ENCODE measurements at regions not wholly inside any gene's neighbourhood (a gene's known extent, or its start where the extent isn't known, plus 50 kb on each side); places are given as distances from the start of the nearest gene placed in this dataset.
A peak's percentile ranks its signal among the peaks of the same experiment; 100 is the strongest.

DNA sequence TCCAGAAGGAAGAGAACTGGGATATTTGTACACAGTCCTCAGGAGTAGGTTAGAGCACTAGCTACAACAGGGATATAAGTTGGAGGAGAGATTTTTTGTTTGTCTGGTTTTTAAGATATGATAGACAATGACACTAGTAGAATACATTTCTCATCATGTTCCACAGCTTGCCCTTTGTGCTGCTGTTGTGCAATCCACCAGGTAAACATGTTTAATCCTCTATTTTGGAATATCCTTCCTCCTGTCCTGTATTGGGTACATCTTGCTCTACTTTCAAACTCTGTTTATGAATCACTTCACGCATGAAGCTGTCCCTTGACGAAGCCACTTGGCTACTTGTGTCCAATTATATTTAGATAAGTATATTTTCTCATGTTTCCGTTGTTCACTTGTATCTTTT, 153.6 kb upstream of the TENT5A start (continued):
- TF ChIP-seq, protein P1, sequence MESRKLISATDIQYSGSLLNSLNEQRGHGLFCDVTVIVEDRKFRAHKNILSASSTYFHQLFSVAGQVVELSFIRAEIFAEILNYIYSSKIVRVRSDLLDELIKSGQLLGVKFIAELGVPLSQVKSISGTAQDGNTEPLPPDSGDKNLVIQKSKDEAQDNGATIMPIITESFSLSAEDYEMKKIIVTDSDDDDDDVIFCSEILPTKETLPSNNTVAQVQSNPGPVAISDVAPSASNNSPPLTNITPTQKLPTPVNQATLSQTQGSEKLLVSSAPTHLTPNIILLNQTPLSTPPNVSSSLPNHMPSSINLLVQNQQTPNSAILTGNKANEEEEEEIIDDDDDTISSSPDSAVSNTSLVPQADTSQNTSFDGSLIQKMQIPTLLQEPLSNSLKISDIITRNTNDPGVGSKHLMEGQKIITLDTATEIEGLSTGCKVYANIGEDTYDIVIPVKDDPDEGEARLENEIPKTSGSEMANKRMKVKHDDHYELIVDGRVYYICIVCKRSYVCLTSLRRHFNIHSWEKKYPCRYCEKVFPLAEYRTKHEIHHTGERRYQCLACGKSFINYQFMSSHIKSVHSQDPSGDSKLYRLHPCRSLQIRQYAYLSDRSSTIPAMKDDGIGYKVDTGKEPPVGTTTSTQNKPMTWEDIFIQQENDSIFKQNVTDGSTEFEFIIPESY (IDR thresholded peaks at IDR 0.05) = no peak
- TF ChIP-seq, protein P2, sequence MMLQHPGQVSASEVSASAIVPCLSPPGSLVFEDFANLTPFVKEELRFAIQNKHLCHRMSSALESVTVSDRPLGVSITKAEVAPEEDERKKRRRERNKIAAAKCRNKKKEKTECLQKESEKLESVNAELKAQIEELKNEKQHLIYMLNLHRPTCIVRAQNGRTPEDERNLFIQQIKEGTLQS (IDR thresholded peaks at IDR 0.05) = peak; percentile 59

DNA sequence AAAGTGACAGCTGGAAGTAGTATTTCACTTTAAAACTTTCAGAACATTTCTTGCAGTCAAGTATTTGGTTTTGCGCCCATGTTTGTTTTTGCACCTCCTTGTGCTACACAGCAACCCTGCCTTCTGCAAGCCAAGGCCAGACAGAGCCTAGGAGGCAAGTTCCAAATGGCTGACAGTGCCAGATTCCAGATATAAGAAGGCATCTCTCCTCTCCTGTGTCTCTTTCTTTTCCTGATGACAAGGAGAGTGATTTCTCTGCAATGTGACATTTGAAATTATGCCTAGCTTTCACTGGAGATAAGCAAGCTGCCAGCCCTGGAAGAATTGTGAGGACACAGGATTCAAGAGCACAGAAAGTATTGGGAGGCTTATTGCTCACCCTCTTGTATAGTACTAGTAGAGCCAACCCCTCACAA, 149.1 kb upstream of the TENT5A start:
- 89% methylated on average over 1 of the region's 1 CpG for WGBS
- H3K27me3 ChIP-seq (ENCODE audit: control insufficient read depth in 4 of 4, insufficient read depth in 4 of 4, low read length in 3 of 4) = no peaks in the 10 kb centered on the region
- H3K4me3 ChIP-seq (ENCODE audit: low read depth in 1 of 3, low read length in 3 of 3) = no peak overlapping the region
- peaks cover 0 to 13% (median 6%) of the 10 kb centered on the region in 4 donors for H3K4me1 ChIP-seq (ENCODE audit: control insufficient read depth in 4 of 4, insufficient read depth in 4 of 4, low read length in 3 of 4)
- H3K9ac ChIP-seq (ENCODE audit: low read depth in 1 of 2, low read length in 2 of 2) = no peak overlapping the region
- DNase-seq (ENCODE audit: low spot score) = no peak
- TF ChIP-seq NR2F2 (IDR thresholded peaks at IDR 0.05) = no peak
- H3K9me3 ChIP-seq (ENCODE audit: control insufficient read depth in 4 of 4, low read length in 3 of 4) = no peaks in the 10 kb centered on the region
- no peak overlapping the region for H3K27ac ChIP-seq (ENCODE audit: low read depth in 1 of 2, low read length in 2 of 2)
- no peaks in the 10 kb centered on the region for H3K36me3 ChIP-seq (ENCODE audit: control insufficient read depth in 4 of 4, insufficient read depth in 3 of 4, low read depth in 1 of 4, low read length in 3 of 4)

DNA sequence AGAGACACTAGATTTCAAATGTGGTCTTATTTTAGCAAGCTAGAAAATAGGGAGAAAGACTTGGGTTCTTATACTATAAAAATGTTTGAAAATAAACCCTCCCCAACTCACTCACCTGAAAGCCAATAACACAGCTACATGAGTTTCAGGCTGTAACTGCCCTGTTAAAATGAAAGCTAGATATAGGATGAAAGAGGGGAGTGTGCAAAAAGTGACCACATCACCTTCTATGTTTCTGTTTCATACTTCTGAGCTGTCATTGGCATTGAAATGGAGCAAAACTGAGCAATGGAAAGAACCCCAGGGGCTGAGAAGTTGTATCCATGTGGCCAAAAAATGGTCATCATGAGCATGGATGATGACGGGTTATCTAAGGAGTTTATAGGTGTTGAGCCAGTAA, 148.1 kb upstream of the TENT5A start:
- TF ChIP-seq NR2F2 (IDR thresholded peaks at IDR 0.05) = no peak
- no peak for TF ChIP-seq FOXA1 (IDR thresholded peaks at IDR 0.05)
- TF ChIP-seq JUND (IDR thresholded peaks at IDR 0.05) = no peak
- TF ChIP-seq EGR1 (IDR thresholded peaks at IDR 0.05; ENCODE audit: low read depth in 2 of 2) = no peak
- TF ChIP-seq, protein P2 (IDR thresholded peaks at IDR 0.05) = no peak
- TF ChIP-seq, protein P3, sequence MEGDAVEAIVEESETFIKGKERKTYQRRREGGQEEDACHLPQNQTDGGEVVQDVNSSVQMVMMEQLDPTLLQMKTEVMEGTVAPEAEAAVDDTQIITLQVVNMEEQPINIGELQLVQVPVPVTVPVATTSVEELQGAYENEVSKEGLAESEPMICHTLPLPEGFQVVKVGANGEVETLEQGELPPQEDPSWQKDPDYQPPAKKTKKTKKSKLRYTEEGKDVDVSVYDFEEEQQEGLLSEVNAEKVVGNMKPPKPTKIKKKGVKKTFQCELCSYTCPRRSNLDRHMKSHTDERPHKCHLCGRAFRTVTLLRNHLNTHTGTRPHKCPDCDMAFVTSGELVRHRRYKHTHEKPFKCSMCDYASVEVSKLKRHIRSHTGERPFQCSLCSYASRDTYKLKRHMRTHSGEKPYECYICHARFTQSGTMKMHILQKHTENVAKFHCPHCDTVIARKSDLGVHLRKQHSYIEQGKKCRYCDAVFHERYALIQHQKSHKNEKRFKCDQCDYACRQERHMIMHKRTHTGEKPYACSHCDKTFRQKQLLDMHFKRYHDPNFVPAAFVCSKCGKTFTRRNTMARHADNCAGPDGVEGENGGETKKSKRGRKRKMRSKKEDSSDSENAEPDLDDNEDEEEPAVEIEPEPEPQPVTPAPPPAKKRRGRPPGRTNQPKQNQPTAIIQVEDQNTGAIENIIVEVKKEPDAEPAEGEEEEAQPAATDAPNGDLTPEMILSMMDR (IDR thresholded peaks at IDR 0.05; ENCODE audit: low read depth, low read length, missing input control) = no peak
- no peak for TF ChIP-seq HNF4A (conservative IDR thresholded peaks at IDR 0.05)
- TF ChIP-seq FOXA2 (IDR thresholded peaks at IDR 0.05) = no peak
- TF ChIP-seq HNF4G (IDR thresholded peaks at IDR 0.05) = no peak
- TF ChIP-seq TAF1 (conservative IDR thresholded peaks at IDR 0.05) = no peak
- TF ChIP-seq YY1 (IDR thresholded peaks at IDR 0.05) = no peak
- TF ChIP-seq, protein P4, sequence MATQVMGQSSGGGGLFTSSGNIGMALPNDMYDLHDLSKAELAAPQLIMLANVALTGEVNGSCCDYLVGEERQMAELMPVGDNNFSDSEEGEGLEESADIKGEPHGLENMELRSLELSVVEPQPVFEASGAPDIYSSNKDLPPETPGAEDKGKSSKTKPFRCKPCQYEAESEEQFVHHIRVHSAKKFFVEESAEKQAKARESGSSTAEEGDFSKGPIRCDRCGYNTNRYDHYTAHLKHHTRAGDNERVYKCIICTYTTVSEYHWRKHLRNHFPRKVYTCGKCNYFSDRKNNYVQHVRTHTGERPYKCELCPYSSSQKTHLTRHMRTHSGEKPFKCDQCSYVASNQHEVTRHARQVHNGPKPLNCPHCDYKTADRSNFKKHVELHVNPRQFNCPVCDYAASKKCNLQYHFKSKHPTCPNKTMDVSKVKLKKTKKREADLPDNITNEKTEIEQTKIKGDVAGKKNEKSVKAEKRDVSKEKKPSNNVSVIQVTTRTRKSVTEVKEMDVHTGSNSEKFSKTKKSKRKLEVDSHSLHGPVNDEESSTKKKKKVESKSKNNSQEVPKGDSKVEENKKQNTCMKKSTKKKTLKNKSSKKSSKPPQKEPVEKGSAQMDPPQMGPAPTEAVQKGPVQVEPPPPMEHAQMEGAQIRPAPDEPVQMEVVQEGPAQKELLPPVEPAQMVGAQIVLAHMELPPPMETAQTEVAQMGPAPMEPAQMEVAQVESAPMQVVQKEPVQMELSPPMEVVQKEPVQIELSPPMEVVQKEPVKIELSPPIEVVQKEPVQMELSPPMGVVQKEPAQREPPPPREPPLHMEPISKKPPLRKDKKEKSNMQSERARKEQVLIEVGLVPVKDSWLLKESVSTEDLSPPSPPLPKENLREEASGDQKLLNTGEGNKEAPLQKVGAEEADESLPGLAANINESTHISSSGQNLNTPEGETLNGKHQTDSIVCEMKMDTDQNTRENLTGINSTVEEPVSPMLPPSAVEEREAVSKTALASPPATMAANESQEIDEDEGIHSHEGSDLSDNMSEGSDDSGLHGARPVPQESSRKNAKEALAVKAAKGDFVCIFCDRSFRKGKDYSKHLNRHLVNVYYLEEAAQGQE (IDR thresholded peaks at IDR 0.05) = no peak
- TF ChIP-seq GABPA (IDR thresholded peaks at IDR 0.05 in 1 of 2, conservative IDR thresholded peaks at IDR 0.05 in 1 of 2) = no peak
- TF ChIP-seq, protein P1 (IDR thresholded peaks at IDR 0.05) = no peak
- no peak for TF ChIP-seq RAD21 (IDR thresholded peaks at IDR 0.05)
- no peak for TF ChIP-seq SP1 (IDR thresholded peaks at IDR 0.05)
- no peaks in the 10 kb centered on the region for H3K36me3 ChIP-seq (ENCODE audit: control insufficient read depth in 4 of 4, insufficient read depth in 3 of 4, low read depth in 1 of 4, low read length in 3 of 4)
- DNase-seq (ENCODE audit: low spot score) = no peak
- H3K9me3 ChIP-seq (ENCODE audit: control insufficient read depth in 4 of 4, low read length in 3 of 4) = no peaks in the 10 kb centered on the region
- no peak overlapping the region for H3K9ac ChIP-seq (ENCODE audit: low read depth in 1 of 2, low read length in 2 of 2)
- peaks cover 0 to 11% (median 5%) of the 10 kb centered on the region in 4 donors for H3K4me1 ChIP-seq (ENCODE audit: control insufficient read depth in 4 of 4, insufficient read depth in 4 of 4, low read length in 3 of 4)
- WGBS = 97% methylated on average over 1 of the region's 1 CpG
- H3K27ac ChIP-seq (ENCODE audit: low read depth in 1 of 2, low read length in 2 of 2) = no peak overlapping the region
- H3K4me3 ChIP-seq (ENCODE audit: low read depth in 1 of 3, low read length in 3 of 3) = no peak overlapping the region
- no peaks in the 10 kb centered on the region for H3K27me3 ChIP-seq (ENCODE audit: control insufficient read depth in 4 of 4, insufficient read depth in 4 of 4, low read length in 3 of 4)

All from liver (tissue), 8 donors.